Activated CD4-positive, alpha-beta T cell treated with anti-CD3 and anti-CD28 coated beads, Interleukin-2, Interleukin-6, amounts not matched to agents 100 ng/mL and 50 ng/mL, durations not matched to agents 16 hours and 8 hours (primary cell): ENCODE measurements at regions not wholly inside any gene's neighbourhood (a gene's known extent, or its start where the extent isn't known, plus 50 kb on each side); places are given as distances from the start of the nearest gene placed in this dataset.
"Not testable (repeated sequence)": the region's sequence is repeated elsewhere in the genome, so short reads cannot be mapped to it uniquely, and the experiment has no call there.

Experiments used
- DNase-seq: peaks from one replicate; pipeline ENCODE4 v3.0.0-alpha.2; 2020

DNA sequence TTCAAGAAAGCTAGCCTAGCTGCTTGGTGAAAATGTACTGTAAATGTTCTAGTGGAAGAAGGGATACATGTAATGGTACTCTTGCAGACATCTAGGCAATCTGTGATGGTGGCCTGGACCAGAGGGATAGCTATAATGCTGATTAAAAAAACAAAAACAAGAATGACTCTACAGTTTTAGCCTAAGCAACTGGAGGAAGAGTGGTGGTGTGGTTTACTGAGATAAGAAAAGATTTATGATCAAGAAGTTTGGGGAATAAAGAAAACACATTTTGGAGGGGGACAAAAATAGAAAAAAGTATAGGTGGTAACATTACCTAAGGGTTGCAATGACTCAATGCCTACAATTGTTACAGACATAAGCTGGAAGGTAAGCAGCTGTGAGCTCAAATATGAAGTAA is 1080.7 kb upstream of the CELF4 start:
- DNase-seq, result no peak

DNA sequence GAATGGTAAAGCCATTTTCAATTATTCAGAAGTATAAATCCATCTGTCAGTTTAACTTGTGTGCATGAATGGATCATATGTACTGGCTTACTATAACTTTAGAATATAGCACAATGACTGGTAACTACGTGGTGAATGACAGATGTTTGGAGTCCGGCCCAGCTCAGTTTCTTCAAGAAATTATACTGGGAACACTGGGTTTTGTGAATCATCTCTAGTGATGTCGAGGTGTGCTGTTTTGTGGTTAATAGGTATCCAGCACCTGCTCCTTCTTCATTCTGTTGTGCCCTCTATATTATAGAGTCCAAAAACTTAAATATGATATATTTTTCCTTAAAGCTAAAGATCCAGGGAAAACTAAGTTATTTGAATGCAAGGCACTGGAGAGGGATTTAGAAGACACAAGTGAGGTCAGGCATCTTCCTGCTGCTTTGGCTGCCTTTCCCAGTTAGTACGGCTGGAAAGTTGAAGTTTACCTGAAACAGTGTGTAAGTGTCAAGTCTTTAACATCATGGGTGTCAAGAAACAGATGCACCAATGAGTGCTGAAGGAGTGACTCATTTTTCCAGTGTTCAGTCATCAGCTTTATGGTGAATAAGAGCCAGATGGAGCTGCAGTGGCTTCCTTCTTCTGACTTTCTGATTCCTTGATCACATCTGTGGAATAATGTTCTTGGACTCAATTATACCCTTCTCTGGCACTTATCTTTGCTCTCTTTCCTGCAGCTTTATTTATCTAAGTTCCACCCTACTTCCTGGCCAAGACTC is 1079.5 kb upstream of the CELF4 start:
- peak; percentile 1 for DNase-seq

DNA sequence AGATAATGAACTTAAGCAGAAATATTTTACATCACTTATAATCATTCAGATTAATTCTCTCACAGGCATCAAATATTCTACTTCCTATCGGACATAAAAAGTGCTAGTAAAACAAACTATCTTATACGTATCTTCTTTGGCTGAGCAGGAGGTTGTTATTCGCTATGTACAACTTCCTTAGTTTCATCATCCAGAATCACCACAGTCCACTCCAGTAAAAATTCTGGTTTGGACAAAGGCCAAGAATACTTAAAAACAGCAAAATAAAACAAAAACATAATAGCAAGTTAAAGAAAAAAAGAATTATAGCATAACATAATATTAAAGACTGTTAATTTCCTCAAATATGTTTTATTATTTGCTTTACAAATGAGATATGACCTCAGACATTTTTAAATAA is 1077.1 kb upstream of the CELF4 start:
- DNase-seq, result no peak

DNA sequence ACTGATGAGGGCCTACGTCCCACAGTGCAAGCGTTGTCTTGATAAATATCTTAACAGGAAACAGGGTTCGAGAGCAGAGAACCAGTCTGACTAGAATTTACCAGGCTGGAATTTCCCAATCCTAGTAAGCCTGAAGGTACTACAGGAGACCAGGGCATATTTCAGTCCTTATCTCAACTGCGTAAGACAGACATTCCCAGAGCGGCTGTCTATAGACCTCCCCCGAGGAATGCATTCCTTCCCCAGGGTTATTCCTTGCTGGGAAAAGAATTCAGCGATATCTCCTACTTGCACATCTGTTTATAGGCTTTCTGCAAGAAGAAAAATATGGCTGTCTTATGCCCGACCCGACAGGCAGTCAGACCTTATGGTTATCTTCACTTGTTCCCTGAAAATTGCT is 1074.1 kb upstream of the CELF4 start:
- DNase-seq, result not testable (repeated sequence)

DNA sequence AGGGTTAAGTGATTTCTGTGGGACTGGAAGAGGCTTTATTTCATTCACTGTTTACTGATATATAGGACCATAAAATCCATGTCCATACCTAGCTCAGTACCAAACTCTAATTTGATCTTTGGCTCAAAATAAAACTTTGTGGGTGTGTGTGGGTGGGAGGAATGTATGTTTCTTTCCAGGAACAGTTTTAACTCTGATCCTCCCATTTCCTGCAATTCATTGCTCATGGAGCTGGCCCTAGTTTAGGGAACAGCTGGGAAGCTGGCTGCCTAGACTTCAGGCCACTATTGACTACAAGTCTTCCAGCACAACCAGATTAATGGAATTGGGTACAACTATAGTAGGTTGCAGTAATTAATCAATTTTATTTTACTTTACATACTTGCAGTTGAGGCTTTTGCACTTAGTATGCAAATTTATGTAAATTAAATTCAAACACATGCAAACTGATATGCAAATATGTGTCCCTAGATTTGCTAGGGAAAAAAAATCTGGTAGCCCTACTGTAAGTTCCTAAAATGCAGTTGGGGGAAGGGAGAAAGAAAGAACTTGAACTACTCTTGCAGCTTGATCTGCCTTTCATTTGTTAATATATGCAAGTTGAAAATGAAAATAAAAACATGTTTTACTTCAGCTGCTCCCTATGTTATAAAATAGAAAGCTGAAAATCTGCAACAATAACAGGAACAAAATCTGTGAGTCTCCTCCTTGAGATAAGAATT is 1070.3 kb upstream of the CELF4 start:
- DNase-seq, result no peak

DNA sequence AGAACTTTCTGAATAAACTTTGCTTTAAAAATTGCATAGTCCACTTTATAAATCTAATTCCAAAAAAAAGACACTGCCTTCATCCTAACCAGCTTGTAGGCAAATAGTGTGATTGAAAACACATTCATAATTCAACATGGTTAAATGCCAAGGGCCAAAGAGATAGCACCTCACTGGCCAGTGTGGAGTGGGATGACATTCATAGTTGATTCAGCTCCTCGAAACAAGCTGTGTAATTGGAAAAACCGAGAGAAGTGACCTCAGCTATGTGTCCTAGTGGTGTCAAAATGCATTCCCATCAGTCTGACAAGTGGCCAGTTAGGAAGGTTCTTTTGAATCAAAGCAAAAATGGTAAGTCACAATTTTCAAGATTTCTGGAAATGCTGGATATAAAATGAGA is 1068.5 kb upstream of the CELF4 start:
- DNase-seq, result no peak

DNA sequence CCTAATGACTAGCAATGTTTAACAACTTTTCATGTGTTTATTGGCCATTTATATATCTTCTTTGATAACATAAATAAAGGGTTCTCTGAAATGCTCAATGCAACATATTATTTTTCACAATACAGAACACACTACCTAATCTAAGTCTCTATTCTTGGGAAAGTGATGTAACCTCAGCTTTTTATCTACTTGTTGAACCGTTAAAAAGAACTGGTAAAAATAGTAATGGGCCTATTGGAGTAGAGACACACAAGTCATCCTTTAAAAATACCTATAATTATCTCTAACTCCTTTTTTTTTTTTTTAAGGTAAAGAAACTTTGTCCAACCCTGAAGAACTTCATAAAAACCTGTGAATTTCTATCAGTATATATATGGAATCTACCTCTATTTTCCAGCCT is 1067.7 kb upstream of the CELF4 start:
- DNase-seq, result no peak

DNA sequence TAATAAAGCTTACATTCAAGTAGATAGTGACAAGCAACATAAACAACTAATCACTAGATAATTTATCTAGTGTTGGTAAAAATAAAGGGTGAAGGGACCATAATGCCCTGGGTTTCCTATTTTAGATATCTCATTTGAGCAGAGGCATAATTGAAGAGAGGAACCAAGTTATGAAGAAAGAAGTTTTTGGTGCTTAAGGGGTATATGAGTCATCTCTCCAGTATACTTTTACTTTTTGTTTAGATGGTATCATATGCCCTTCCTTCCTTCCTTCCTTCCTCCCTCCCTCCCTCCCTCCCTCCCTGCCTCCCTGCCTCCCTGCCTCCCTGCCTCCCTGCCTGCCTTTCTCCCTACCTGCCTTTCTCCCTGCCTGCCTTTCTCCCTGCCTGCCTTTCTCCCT is 1053.5 kb upstream of the CELF4 start:
- no peak for DNase-seq

DNA sequence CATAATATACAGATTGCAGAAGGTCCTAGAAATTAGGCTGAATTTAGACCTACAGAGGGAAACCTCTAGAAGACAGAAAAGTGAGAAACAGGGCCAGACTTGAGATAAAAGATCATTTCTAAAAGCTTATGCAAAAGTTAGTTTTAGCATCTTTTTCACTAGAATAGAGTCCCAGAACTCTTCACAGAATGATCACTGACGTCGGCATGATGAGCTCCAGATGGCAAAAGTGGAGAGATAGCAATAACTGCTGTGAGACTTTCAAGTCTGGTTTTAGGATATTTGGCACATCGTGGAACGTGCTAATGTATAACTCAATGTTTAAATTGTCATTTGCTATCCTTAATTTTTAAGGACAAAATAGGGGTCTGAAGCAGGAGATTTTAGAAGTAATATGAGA is 1050.7 kb upstream of the CELF4 start:
- DNase-seq, result no peak

DNA sequence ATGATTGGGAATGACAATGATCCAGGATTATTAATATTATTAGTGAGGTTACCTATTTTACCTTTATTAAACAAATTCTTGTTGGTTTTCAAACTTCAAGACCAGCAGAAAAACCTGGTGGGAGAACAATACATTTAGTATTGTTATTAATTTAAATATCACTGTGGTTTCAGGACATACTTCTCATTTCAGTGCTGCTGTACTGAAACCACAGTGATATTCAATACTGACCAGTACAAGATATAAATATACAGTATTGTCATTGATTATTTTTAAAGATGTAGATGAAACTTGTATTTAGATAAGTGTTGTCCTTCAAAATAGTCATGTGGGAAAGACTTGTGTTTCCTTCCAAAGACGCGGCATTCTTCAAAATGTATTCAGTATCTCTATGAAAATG is 1047.3 kb upstream of the CELF4 start:
- no peak for DNase-seq

DNA sequence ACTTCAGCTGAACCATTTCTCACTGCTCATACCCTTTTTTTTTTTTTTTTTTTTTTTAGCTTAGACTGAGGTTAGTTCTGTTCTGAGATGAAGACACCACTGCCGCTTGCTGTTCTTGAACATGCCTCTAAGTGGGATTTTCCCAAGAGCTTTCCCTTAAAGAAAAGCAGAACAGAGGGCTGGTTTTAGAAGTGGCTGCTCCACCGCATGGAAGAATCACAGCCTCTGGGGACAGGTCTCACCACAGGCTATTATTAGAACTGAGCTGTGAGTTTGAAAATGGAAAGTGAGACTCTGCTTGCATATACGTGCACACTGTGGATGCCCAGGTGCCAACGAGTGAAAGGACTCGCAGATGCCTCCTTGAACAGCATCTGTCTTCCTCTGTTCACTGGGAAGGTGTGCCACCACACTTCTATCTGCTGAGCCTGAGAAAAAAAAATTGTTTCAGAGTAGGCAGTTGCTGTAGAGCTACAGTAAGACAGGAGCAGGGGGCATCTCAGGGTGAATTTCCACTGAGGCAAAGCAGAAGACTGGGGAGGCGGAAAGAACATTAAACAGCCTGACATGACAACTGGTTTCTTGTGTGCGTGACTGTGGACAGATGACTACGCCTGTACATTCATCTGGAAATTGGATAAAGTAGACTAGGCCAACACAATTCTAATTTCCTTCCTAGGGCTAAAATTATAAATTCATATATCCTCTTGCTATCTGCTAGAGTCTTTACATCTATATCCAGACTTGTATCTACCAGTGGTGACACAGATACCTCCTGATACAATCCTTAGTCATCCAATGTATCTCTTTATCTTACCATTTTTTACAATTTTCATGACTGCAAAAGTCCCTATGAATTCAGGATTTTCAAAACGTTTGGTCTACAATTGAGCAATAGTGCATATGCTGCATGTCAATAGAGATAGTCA is 1045.7 kb upstream of the CELF4 start:
- DNase-seq, result peak; percentile 36

DNA sequence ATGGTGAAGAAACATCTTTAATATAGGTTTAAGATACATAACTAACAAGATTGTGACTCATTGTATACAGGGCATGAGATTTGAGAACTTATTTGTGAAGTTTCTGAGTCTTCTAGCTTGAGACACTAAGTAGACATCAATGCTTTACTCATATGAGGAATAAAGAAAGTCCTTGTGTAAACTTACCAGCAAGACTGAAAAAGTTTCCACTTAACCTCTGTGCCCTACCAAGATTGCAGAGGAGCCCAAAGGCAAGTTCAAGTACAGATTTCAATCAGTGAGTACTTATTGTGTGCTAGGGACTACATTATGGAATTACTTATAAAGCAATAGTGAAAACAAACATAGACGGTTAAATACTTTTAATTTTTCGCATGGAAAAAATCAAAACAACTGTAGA is 1041.2 kb upstream of the CELF4 start:
- peak; percentile 39 for DNase-seq

DNA sequence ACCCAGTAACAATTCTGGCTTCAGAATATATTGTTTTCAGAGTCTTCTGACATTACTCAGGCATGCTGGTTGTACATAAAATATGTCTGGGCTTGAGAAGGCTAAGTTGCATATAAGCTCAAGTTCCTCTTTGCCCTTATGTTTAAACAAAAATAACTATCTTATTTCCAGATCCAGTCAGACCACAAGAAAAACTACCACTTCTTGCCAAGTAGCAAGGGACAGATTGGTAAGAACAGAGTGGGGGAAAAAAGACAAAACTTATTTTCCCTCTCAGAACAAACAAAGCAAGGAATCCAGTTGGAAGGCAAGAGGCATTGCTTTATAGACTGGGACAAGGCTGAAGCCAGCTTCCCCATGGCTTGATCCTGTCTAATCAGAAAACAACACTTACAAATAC is 1036.7 kb upstream of the CELF4 start:
- no peak for DNase-seq

DNA sequence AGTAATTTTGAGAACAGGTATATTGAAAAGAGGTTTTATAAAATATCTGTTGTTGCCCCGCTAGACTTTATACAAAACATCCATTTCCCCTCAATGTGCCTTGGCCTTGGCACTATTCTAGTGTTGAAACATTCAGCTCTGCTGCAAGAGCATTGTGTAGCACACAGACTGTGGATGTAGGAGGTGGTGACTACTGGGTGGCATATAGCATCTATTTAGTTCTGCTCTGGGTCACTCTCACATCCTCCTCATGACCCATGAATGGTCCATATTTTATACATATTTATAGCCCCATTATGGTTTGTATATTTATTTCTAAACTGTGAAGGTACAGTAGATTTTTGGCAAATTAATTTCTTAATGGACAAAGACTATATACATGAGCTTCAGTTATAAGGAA is 1022.0 kb upstream of the CELF4 start:
- DNase-seq, result no peak

DNA sequence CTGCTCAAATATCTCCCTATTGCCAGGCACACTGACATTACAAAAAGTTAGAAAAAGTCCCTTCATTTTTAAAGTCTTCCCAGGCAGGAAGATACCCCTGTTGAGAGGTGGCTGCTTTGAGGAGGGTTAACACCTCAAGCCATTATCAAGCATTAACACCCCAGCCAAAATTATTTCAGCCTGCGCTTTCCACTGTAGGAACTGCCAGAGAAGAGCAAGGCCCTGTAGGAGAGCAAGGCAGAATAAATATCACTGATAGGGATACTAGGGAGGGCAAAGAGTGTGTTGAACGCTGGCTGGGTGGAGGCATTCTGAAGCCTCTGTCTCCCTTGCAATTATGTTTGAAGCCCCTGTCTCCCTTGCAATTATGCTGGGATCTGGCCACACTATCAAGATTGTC is 1020.7 kb upstream of the CELF4 start:
- no peak for DNase-seq

DNA sequence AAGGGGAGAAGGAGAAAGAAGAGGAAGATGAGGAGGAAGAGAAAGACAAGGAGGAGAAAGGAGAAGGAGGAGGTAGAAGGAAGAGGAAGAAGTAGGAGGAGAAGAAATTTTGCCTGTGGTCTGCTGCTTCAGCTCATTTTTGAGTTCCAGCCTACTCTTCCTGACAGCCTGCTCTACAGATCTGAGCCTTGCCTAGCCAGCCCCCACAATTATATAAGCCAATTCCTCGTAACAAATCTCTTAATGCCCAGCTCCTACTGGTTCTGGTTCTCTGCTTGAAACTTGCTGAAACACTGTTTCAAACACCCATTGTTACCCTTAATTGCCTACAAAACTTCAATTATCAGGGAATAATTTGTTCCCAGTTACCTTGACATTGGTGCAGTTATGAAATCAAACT is 1014.2 kb upstream of the CELF4 start:
- DNase-seq, result no peak

DNA sequence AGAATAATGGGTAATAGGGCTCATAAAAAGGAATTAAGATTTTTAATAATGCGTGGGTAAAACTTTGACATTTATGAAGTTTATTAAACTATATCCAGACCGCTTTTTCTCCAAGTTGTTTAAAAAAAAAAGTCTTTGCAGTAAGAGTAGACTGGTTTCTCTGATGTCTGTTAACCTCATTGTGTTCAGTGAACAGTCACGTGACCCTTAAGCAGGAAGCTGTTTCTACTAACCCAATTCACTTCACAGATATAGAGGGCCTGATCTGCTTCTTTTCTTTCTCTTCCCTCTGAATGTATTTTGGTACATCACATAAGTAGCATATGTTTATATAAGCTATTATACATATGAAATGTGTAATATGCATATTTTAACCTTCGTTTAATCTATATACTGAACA is 1011.3 kb upstream of the CELF4 start:
- no peak for DNase-seq

DNA sequence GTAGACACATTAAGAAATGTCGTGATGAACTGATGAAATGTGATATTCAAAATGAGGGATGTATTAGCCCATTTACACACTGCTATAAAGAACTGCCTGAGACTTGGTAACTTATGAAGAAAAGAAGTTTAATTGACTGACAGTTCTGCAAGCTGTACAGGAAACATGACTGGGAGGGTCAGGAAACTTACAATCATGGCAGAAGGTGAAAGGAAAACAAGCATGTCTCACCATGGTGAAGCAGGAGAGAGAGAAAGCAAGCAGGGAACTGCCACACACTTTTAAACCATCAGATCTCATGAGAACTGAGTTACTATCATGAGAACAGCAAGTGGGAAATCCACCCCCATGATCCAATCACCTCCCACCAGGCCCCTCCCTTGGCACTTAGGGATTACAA is 1010.8 kb upstream of the CELF4 start:
- DNase-seq, result no peak

DNA sequence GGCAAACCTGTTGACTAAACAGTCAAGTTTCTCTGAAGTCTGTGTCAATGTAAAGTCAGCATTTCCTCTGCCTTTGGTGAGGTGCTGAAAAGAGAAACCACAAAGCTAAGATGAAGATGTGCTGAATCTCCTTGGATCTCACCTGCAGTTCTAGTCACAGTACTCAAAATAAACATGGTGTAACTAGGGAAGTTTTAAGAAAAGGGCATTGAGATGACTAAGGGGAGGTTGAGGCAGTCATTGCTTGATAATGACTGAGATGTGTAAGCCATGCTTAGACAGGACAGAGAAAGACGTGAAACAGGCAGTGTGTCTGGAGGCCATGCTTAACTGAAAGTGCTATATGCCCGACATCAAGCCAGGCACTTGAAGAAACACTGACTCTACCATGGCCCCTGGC is 1010.0 kb upstream of the CELF4 start:
- peak; percentile 7 for DNase-seq

DNA sequence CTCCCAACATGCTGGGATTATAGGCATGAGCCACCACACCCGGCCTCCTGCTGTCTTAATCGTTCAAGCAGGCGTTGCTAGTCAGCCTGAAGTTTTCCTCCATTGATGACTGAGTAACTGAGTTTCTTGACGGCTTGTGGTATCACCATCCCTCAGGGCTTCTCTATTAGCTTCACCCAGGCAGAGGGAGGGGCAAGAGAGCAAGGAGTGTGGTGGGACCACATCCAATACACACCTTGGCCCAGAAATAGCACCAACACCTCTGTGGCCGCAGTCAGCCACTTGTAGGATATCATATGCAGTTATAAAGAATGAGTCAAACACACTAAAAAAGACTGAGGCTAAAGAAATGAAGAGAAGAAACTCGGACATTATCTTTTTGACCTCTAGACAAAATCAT is 1009.4 kb upstream of the CELF4 start:
- DNase-seq, result no peak

DNA sequence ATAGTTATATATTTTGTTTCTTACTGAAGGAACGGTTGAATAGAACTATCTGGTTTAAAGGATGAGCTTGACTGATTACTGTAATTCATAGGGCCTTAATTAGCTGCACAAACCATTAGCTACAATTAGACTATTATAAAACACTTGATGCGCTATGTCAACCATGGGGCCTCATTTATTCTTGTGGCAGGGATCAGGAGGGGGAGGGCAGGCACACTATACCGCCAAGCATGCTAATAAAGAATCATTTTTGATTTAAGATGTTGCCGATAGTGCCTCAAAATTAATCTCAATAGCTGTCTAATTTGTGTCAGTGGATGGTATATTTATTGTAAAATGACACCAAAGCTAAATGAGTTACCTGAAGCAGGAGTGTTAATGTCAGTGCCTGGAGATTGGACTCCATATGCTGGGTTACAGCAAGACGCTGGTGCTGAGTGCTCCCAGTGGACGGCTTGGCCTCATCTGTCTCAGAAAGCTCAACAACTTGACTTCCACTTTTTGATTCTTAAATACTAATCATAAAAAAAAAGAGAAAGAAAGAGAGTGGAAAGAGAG is 1007.0 kb upstream of the CELF4 start:
- DNase-seq, result no peak

DNA sequence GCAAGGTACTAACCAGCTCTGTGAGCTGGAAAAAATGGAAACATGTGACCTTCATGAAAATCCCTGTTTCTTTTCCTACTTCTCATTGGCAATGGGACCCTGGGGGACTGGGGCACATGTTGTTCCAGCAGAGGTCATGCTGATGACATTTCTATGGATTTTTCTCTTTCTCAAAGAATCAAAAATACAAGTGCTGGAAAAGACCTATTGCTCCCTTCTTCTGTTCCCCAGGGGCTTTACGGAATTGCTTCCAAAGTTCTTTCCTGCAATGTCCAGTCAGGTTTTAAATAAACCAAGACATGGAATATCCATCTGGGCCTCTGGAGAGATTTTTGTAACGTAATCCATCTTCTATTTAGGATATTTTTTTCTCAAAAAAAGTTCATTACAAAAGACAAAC is 1006.1 kb upstream of the CELF4 start:
- DNase-seq, result no peak

DNA sequence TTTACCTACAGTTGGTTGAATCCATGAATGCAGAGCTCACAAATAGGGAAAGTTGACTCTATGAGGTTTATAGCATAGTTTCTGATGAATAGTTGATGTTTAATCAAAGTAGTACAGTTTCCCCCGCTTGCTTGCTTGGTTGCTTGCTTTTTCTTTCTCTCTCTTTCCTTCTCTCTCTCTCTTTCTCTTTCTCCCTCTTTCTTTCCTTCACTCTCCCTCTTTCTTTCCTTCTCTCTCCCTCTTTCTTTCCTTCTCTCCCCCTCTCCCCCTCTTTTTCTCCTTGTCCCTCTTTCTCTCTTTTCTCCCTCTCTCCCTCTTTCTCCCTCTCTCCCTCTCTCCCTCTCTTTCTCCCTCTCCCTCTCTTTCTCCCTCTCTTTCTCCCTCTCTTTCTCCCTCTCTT is 999.9 kb upstream of the CELF4 start:
- no peak for DNase-seq
